NOMO-1 (cell line): ENCODE measurements at regions not wholly inside any gene's neighbourhood (a gene's known extent, or its start where the extent isn't known, plus 50 kb on each side); places are given as distances from the start of the nearest gene placed in this dataset.

Source experiments
- DNase-seq, 2 experiments: peaks; one replicate each; lab custom pipeline; 2025; ENCODE audit not compliant: unreplicated experiment in 2 of 2; lab: John Stamatoyannopoulos, UW

GRCh38 chr16:72425571-72426341, 253.8 kb upstream of the PMFBP1 start:
- no peak for DNase-seq

- no peak for DNase-seq
Observed at GRCh38 chr16:72424757-72425156, 252.8 kb upstream of the PMFBP1 start.

DNA sequence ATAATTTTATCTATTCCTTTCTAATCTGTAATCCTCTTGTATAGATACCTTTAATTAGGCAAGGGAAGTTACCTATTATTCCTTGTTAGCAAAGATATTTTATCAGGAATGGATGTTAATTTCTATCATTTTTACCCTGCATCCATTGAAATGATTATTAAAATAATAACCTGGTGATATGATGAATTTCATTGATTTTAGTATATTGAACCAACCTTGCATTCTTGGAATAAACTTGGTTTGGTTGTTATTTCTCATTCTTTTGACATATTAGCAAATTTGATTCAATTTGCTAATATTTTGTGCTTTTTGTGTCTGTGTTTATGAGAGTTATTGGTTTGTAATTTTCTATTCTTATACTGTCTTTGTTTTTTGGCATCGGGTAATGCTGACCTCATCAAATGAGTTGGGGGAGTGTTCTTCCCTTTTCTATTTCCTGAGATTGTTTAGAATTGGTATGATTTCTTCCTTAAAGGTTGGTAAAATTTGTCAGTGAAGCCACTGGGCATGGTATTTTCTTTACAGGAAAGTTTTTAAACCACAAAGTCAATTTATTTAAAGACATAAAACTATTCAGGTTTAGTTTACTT, 250.4 kb upstream of the PMFBP1 start:
- no peak for DNase-seq

DNA sequence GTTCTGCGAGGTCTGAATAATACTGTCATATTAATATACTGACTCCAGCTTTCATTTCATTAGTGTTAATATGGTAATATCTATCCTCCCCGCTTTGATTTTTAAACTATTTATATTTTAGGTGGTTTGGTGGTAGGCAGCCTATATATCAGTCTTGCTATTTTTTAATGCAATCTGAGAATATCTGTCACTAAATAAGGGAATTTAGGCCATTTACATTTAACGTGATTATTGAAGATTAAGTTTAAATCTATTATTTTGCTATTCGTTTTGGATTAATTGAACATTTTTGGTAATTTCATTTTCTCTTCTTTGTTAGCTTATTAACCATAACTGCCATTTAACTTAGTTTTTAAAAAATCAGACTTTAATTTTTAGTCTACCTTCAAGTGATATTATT, 247.7 kb upstream of the PMFBP1 start:
- no peak for DNase-seq

DNA sequence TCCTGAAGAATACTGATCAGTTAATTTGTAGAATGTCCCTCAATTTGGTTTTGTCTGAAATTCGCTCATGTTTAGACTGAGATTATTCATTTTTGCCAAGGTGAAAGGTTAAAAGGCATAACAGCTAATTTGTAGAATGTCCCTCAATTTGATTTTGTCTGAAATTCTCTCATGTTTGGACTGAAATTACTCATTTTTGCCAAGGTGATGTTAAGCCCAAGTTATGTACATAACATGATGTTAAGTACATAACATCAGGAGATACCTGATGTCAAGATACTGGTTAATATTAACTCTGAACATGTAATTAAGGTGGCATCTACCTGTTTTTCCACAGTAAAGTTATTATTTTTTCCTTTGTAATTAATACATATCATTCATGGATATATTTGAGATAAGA, 243.4 kb upstream of the PMFBP1 start:
- no peak for DNase-seq

DNA sequence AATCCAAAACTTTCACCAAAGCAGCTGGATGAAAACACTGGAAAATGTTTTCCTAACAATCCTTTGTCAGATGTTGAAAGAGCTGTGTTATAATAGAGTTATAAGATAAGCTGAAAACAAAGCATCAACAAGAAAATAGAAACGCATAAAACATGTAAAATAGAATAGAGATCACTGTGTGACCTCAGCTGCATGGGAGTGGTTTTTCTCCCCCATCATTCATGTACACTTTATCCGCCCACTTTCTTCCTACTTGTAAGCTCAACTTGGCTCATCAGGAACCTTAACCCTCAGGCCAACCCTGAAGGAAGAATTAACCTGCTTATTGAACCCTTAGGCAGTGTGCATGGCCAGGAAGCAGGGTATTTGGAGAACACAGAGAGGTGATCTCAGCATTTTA, 238.5 kb upstream of the PMFBP1 start:
- DNase-seq = no peak

DNA sequence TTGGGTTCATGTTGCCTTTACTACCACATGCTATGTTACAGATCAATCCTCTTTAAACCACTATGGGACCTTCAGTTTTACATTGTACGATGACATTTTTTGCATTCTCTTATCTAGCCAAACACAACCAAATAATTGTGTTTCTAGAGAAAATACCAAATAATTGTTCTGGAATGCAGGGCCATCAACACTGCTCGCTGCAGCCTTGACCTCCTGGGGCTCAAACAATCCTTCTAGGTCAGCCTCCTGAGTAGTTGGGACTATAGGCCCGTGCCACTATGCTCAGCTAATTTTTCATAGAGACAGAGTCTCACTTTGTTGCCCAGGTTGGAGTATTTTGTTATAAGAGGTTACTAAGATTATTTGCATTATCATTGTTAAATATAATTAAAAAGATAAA, 237.5 kb upstream of the PMFBP1 start:
- no peak for DNase-seq

DNA sequence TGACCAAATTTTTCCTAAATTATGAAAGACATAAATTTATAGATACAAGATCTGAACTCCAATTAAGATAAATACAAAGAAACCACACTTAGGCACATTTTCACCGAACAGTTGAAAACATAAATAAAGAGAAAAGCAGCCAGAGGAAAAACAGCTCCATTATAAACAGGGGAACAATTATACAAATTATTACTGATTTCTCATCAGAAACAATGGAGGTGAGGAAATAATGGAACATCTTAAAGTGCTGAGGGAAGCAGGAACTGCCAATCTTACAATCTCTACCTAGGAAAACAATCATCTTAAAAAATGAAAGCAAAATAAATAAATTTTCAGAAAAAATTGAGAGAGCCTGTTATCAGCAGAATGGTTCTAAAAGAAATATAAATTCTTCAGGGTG, 234.4 kb upstream of the PMFBP1 start:
- DNase-seq = no peak

- DNase-seq = no peak
Observed at GRCh38 chr16:72404299-72404698, 232.3 kb upstream of the PMFBP1 start.

- DNase-seq = no peak
Observed at GRCh38 chr16:72401084-72401361, 229.1 kb upstream of the PMFBP1 start.

GRCh38 chr16:72400257-72401083, 228.5 kb upstream of the PMFBP1 start:
- peak; percentile 44 to 53 for DNase-seq

DNA sequence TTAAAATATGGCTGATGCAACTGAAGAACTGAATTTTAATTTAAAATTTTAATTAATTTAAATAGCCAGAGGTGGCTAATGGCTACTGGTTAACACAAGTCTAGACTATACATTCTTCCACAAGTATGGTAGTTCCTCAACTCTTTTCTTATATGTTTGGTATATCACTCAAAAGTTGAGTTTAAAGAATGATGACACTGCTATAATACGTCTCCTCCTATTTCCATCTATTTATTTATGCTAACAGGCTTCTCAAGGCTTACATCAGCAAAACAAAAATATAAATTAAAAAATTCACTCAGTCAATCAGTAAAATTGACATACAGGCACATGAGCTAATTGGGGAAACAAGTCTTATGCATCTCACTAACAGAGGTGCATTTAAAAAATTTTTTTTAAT, 227.9 kb upstream of the PMFBP1 start:
- DNase-seq = no peak

- DNase-seq = no peak
Observed at GRCh38 chr16:72397876-72398275, 225.9 kb upstream of the PMFBP1 start.

GRCh38 chr16:72394526-72394925, 222.6 kb upstream of the PMFBP1 start:
- DNase-seq = no peak

DNA sequence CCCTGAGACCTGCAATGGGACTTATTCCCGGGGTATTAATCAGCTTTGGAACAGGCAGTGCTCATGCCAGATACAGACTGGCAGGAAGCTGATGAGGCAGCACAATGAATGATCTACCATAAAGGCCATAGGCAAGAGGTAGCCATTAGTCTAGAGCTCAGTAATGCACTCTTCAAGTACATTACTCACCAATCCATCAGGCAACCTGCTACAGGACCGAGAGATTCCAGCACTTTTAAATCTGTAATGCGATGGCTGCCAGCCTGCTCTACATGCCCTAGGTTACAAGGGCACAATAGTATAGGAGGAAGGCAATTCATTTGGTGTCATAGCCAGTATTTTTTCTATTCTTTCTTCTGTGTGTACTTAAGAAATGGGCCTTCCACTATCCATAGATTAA, 217.8 kb upstream of the PMFBP1 start:
- no peak for DNase-seq

DNA sequence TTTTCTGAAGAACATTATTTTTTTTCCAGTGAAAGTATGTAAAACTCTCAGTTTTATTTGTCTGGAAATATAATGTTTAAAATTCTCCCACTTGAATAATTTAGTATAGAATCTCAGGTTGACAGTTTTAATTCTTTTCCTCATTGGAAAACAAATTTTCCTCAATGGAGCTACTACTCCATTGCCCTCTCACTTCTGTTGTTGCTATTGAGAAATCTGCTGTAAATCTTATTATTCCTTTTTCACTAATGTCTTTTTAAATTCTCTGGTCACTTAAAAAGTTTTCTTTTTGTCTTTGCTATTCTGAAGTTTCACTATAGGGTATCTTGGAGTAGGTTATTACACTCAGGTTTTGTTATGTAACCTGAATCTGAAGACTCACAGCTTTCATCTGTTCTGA, 216.1 kb upstream of the PMFBP1 start:
- no peak for DNase-seq

GRCh38 chr16:72384651-72385050, 212.7 kb upstream of the PMFBP1 start:
- no peak for DNase-seq

- no peak for DNase-seq
Observed at GRCh38 chr16:72380283-72380682, 208.3 kb upstream of the PMFBP1 start.

- no peak for DNase-seq
Observed at GRCh38 chr16:72373201-72373600, 201.2 kb upstream of the PMFBP1 start.

DNA sequence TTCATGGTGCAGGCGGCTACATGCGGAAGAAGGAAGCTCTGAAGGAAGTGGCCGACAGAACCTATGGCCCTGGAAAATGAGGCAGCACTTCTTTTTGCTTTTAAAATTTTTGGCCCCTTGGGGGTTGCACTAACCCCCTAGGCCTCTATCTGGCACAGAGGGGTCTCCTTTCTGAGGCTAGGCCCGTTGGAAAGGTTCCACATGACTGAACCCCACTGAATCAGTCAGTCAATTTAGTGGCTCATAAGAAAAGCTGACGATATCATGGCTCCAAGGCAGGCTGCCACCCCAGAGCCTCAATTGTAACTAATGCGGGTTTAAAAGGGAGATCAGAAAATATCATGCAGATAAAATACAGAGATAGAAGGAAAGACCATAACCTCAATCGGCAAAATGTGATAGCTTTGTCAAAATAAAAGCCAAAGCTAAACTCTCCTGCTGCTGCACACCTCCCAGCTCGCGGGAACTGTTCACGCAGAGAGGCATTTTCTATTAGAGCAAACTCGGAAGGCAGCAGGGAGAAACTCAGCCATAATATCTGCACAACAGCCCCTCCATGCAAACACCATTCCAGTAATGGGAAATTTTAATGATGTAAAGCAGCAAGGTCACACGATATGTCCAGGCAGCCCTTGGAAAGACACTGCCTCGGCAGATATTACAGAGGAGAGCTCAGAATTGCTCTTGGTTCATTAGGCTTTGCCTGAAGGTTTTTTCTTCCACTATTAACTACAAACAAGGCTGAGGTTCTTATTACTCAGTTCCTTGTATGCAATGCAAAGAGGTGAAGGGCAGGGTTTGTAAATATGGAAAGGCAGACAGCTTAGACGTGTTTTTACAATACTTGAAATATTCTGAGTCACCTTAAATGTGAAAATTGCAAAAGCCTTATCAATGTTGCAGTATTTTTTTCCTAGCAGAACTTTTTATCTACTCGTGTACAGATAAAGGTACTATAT, 200.4 kb upstream of the PMFBP1 start:
- no peak for DNase-seq
